ENCODE measurements at regions not wholly inside any gene's neighbourhood (a gene's known extent, or its start where the extent isn't known, plus 50 kb on each side); places are given as distances from the start of the nearest gene placed in this dataset.
"Not testable (repeated sequence)": the region's sequence is repeated elsewhere in the genome, so short reads cannot be mapped to it uniquely, and the experiment has no call there.

DNA sequence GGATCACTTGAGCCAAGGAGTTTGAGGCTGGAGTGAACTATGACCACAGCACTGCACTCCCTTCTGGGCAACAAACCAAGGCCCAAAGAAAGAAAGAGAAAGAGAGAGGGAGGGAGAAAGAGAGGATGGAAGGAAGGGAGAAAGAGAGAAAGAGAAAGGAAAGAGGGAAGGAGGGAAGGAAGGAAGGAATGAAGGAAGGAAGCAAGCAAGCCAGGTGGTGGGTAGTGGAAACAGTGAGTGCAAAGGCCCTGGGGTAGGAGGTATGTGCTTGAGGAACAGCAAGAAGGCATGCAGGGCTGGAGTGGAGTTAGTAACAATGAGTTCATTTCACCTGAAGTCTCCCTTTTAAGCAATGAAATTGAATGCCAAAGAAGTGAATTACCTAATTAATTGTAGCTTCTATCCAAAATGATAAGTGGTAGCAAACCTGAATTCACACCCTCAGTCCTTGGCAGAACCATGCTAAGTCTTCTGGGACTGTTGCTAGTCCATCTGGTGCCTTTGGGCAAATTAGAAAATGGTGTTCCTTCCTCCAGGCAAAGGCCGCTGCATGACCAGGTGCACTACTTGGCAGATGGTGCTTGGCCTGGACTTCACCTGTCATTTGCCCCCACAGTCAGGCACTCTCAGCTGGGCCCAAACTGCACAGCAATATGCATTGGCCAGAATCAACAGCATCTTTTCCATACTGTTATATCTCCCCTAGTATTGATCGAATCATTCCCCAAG is 67.4 kb upstream of the MPP7 start:
- POLR2A ChIA-PET: no interaction called here
- H3K4me3 ChIP-seq (ENCODE audit: low read depth, low read length): no peak overlapping the region
- BruUV-seq (replicated peaks): no TSS peak
- no peaks in the 10 kb centered on the region for H3K27me3 ChIP-seq (replicated peaks; ENCODE audit: control insufficient read depth, insufficient read depth, low read length)
- H3K27me3 Mint-ChIP-seq (ENCODE audit: insufficient read depth, unreplicated experiment): no peaks in the 10 kb centered on the region
- no peak overlapping the region for H3K27ac Mint-ChIP-seq (ENCODE audit: unreplicated experiment)
- CTCF ChIA-PET: no interaction called here
- no peak for DNase-seq
- TF ChIP-seq, protein P1, sequence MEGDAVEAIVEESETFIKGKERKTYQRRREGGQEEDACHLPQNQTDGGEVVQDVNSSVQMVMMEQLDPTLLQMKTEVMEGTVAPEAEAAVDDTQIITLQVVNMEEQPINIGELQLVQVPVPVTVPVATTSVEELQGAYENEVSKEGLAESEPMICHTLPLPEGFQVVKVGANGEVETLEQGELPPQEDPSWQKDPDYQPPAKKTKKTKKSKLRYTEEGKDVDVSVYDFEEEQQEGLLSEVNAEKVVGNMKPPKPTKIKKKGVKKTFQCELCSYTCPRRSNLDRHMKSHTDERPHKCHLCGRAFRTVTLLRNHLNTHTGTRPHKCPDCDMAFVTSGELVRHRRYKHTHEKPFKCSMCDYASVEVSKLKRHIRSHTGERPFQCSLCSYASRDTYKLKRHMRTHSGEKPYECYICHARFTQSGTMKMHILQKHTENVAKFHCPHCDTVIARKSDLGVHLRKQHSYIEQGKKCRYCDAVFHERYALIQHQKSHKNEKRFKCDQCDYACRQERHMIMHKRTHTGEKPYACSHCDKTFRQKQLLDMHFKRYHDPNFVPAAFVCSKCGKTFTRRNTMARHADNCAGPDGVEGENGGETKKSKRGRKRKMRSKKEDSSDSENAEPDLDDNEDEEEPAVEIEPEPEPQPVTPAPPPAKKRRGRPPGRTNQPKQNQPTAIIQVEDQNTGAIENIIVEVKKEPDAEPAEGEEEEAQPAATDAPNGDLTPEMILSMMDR (IDR thresholded peaks at IDR 0.05; ENCODE audit: insufficient read depth in 1 of 2, low read depth in 1 of 2, low read length in 1 of 2, severe bottlenecking in 1 of 2, unreplicated experiment in 1 of 2): no peak
- intact Hi-C loops (cut with micrococcal nuclease; ENCODE audit: unreplicated experiment): no loop called here
- peaks cover 10% of the 10 kb centered on the region for H3K9me3 Mint-ChIP-seq (ENCODE audit: unreplicated experiment)
- peaks cover 11% of the 10 kb centered on the region for H3K36me3 Mint-ChIP-seq (ENCODE audit: insufficient read depth, unreplicated experiment)
- H3K9me3 ChIP-seq: peaks cover 13% of the 10 kb centered on the region; the same call in 1 of the 2 replicates
- peaks cover 61% of the 10 kb centered on the region for H3K4me1 ChIP-seq
- no peaks in the 10 kb centered on the region for H3K36me3 ChIP-seq (ENCODE audit: control insufficient read depth, insufficient read depth, low read length)
- H3K4me3 Mint-ChIP-seq (ENCODE audit: unreplicated experiment): no peak overlapping the region
- peaks cover 60% of the 10 kb centered on the region for H3K4me1 Mint-ChIP-seq (ENCODE audit: low read depth, unreplicated experiment)

DNA sequence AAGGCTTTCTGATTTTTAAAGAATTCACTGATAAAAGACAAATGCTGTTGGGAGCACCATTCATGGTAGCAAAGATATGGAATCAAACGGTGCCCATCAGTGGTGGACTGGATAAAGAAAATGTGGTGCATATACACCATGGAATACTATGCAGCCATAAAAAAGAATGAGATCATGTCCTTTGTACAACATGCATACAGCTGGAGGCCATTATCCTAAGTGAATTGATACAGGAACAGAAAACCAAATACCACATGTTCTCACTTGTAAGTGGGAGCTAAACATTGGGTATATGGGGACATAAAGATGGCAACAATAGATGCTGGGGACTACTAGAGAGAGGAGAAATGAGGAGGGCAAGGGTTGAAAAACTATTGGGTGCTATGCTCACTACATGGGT is 68.8 kb upstream of the MPP7 start:
- DNase-seq; H3K36me3 ChIP-seq (ENCODE audit: control insufficient read depth, insufficient read depth, low read length); H3K4me3 ChIP-seq (ENCODE audit: low read depth, low read length); POLR2A ChIA-PET; H3K27me3 Mint-ChIP-seq (ENCODE audit: insufficient read depth, unreplicated experiment); H3K27ac Mint-ChIP-seq (ENCODE audit: unreplicated experiment); H3K4me3 Mint-ChIP-seq (ENCODE audit: unreplicated experiment); BruUV-seq (replicated peaks); H3K27me3 ChIP-seq (replicated peaks; ENCODE audit: control insufficient read depth, insufficient read depth, low read length); intact Hi-C loops (cut with micrococcal nuclease; ENCODE audit: unreplicated experiment): not testable (repeated sequence)
- Mint-ChIP-seq H3K4me1 (ENCODE audit: low read depth, unreplicated experiment) (peaks cover 63% of the 10 kb centered on the region), H3K9me3 (ENCODE audit: unreplicated experiment) (peaks cover 10% of the 10 kb centered on the region), H3K36me3 (ENCODE audit: insufficient read depth, unreplicated experiment) (peaks cover 17% of the 10 kb centered on the region)
- CTCF ChIA-PET: interaction anchor here (1.4 kb wide), 1 partner anchor 69 kb away, joined by 3 read pairs; the partner anchor contains the start of gene MPP7
- H3K9me3 ChIP-seq: peaks cover 13% of the 10 kb centered on the region; the same call in 1 of the 2 replicates
- H3K4me1 ChIP-seq: peaks cover 61% of the 10 kb centered on the region

DNA sequence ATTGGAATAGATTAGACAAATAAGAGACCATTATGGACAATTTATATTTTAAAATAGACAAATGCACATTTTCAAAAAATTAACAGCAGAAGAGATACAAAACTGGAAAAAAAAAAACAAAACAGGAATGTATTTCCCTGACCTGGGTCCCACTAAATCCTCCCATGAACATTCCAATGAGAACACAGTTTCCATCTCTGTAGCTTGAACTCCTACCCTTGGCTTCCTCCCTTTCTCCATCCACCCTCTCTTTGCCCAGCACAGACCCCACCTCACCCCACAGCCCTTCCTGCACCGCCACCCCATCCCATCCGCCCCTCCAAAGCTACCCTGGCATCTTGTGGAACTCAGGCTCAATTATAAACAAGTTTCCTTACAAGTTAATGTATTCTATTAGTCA is 71.2 kb upstream of the MPP7 start:
- no peak overlapping the region for H3K4me3 ChIP-seq (ENCODE audit: low read depth, low read length)
- no peak for DNase-seq
- peaks cover 16% of the 10 kb centered on the region for H3K36me3 Mint-ChIP-seq (ENCODE audit: insufficient read depth, unreplicated experiment)
- H3K4me1 ChIP-seq: peaks cover 47% of the 10 kb centered on the region
- no peaks in the 10 kb centered on the region for H3K36me3 ChIP-seq (ENCODE audit: control insufficient read depth, insufficient read depth, low read length)
- no peaks in the 10 kb centered on the region for H3K27me3 Mint-ChIP-seq (ENCODE audit: insufficient read depth, unreplicated experiment)
- TF ChIP-seq, protein P1 (IDR thresholded peaks at IDR 0.05; ENCODE audit: insufficient read depth in 1 of 2, low read depth in 1 of 2, low read length in 1 of 2, severe bottlenecking in 1 of 2, unreplicated experiment in 1 of 2): no peak
- BruUV-seq (replicated peaks): no TSS peak
- peak overlapping the region; percentile 80 for H3K27ac Mint-ChIP-seq (ENCODE audit: unreplicated experiment)
- peaks cover 10% of the 10 kb centered on the region for H3K9me3 Mint-ChIP-seq (ENCODE audit: unreplicated experiment)
- H3K4me1 Mint-ChIP-seq (ENCODE audit: low read depth, unreplicated experiment): peaks cover 68% of the 10 kb centered on the region
- no peaks in the 10 kb centered on the region for H3K27me3 ChIP-seq (replicated peaks; ENCODE audit: control insufficient read depth, insufficient read depth, low read length)
- intact Hi-C loops (cut with micrococcal nuclease; ENCODE audit: unreplicated experiment): no loop called here
- no peak overlapping the region for H3K4me3 Mint-ChIP-seq (ENCODE audit: unreplicated experiment)
- CTCF ChIA-PET: interaction anchor here (0.9 kb wide), 1 partner anchor 71 kb away, joined by 7 read pairs; the partner anchor contains the start of gene MPP7
- POLR2A ChIA-PET: no interaction called here
- peaks cover 5% of the 10 kb centered on the region; the same call in 1 of the 2 replicates for H3K9me3 ChIP-seq

Data from Caco-2 (cell line).